OCI-LY1 (cell line): ENCODE measurements at regions not wholly inside any gene's neighbourhood (a gene's known extent, or its start where the extent isn't known, plus 50 kb on each side); places are given as distances from the start of the nearest gene placed in this dataset.

Source experiments
- EZH2 ChIP-seq: fragments of 200-600 bp; sonication (generic), shearing (Covaris generic); IDR thresholded peaks from 2 replicates; pipeline ENCODE4 v1.8.0; 2017; ENCODE audit warnings: borderline replicate concordance, mixed run types, mild to moderate bottlenecking, antibody characterized with exemption, low read length, moderate library complexity, mixed read lengths
- TF ChIP-seq, protein P1 (sequence below): fragments of 200-600 bp; sonication (generic), shearing (Covaris generic); IDR thresholded peaks from 2 replicates; pipeline ENCODE4 v1.5.1; 2017; ENCODE audit warnings: mild to moderate bottlenecking, antibody characterized with exemption, low read length, moderate library complexity, mixed read lengths

DNA sequence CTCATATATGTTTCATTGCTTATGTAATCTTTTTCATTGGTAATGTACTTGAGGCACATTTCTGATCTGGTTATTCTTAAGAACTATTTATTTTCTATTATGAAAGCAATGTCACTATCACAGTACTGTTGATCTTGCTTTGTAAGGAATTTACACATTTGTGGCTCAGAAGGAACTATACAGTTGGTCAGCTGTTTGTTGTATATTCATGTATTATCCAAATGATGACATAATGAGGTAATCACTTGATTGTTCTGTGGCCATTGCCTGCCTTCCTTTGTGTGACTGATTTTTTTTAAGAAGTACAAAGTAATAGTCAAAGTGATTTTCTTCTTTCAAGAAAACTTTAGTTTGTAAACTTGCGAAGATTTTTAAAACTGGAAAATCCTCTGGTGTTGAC lies 399.9 kb downstream of the TMEM161B start:
- TF ChIP-seq, protein P1, sequence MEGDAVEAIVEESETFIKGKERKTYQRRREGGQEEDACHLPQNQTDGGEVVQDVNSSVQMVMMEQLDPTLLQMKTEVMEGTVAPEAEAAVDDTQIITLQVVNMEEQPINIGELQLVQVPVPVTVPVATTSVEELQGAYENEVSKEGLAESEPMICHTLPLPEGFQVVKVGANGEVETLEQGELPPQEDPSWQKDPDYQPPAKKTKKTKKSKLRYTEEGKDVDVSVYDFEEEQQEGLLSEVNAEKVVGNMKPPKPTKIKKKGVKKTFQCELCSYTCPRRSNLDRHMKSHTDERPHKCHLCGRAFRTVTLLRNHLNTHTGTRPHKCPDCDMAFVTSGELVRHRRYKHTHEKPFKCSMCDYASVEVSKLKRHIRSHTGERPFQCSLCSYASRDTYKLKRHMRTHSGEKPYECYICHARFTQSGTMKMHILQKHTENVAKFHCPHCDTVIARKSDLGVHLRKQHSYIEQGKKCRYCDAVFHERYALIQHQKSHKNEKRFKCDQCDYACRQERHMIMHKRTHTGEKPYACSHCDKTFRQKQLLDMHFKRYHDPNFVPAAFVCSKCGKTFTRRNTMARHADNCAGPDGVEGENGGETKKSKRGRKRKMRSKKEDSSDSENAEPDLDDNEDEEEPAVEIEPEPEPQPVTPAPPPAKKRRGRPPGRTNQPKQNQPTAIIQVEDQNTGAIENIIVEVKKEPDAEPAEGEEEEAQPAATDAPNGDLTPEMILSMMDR: no peak
- TF ChIP-seq EZH2: no peak
